ENCODE measurements at regions not wholly inside any gene's neighbourhood (a gene's known extent, or its start where the extent isn't known, plus 50 kb on each side); places are given as distances from the start of the nearest gene placed in this dataset.

- no peak for ATAC-seq (ENCODE audit: low FRiP score)
- no peak for TF ChIP-seq CTCF (IDR thresholded peaks at IDR 0.05)
- DNase-seq (ENCODE audit: low spot score): no peak
Observed at GRCh38 chr11:42473106-42473505, 838.7 kb upstream of the API5 start.

- DNase-seq (ENCODE audit: low spot score) (no peak), ATAC-seq (ENCODE audit: low FRiP score) (no peak)
- no peak for TF ChIP-seq CTCF (IDR thresholded peaks at IDR 0.05)
Observed at GRCh38 chr11:42482822-42483221, 829.0 kb upstream of the API5 start.

- no peak for ATAC-seq (ENCODE audit: low FRiP score)
- no peak for TF ChIP-seq CTCF (IDR thresholded peaks at IDR 0.05)
Observed at GRCh38 chr11:42490506-42490905, 821.3 kb upstream of the API5 start.

GRCh38 chr11:42494459-42494858, 817.3 kb upstream of the API5 start:
- no peak for TF ChIP-seq CTCF (IDR thresholded peaks at IDR 0.05)
- ATAC-seq (ENCODE audit: low FRiP score) (no peak), DNase-seq (ENCODE audit: low spot score) (no peak)

More at GRCh38 chr11:42490506-42490905, 821.3 kb upstream of the API5 start:
- DNase-seq (ENCODE audit: low spot score): no peak

GRCh38 chr11:42498971-42499370, 812.8 kb upstream of the API5 start:
- TF ChIP-seq CTCF (IDR thresholded peaks at IDR 0.05): no peak
- ATAC-seq (ENCODE audit: low FRiP score) (no peak), DNase-seq (ENCODE audit: low spot score) (no peak)

GRCh38 chr11:42502151-42502550, 809.6 kb upstream of the API5 start:
- ATAC-seq (ENCODE audit: low FRiP score) (no peak), DNase-seq (ENCODE audit: low spot score) (no peak)
- TF ChIP-seq CTCF (IDR thresholded peaks at IDR 0.05): no peak

GRCh38 chr11:42521994-42522393, 789.8 kb upstream of the API5 start:
- TF ChIP-seq CTCF (IDR thresholded peaks at IDR 0.05): no peak
- ATAC-seq (ENCODE audit: low FRiP score) (no peak), DNase-seq (ENCODE audit: low spot score) (no peak)

Measured in omental fat pad (tissue), 3 donors.